VCaP (cell line): ENCODE measurements at regions not wholly inside any gene's neighbourhood (a gene's known extent, or its start where the extent isn't known, plus 50 kb on each side); places are given as distances from the start of the nearest gene placed in this dataset.

Experiments used
- H3K27ac ChIP-seq: fragments of 450-650 bp; 2 replicates; pipeline ENCODE4 v1.5.1; 2017
- TF ChIP-seq, protein P1 (sequence below): fragments of 450-650 bp; conservative IDR thresholded peaks from 2 replicates; pipeline ENCODE4 v1.5.1; 2017; ENCODE audit warnings: mild to moderate bottlenecking, moderate library complexity

GRCh38 chr4:125801373-125801772 lies 486.6 kb downstream of the FAT4 start:
- no peak overlapping the region for H3K27ac ChIP-seq
- TF ChIP-seq, protein P1, sequence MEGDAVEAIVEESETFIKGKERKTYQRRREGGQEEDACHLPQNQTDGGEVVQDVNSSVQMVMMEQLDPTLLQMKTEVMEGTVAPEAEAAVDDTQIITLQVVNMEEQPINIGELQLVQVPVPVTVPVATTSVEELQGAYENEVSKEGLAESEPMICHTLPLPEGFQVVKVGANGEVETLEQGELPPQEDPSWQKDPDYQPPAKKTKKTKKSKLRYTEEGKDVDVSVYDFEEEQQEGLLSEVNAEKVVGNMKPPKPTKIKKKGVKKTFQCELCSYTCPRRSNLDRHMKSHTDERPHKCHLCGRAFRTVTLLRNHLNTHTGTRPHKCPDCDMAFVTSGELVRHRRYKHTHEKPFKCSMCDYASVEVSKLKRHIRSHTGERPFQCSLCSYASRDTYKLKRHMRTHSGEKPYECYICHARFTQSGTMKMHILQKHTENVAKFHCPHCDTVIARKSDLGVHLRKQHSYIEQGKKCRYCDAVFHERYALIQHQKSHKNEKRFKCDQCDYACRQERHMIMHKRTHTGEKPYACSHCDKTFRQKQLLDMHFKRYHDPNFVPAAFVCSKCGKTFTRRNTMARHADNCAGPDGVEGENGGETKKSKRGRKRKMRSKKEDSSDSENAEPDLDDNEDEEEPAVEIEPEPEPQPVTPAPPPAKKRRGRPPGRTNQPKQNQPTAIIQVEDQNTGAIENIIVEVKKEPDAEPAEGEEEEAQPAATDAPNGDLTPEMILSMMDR, result no peak

GRCh38 chr4:125801924-125802323 lies 487.2 kb downstream of the FAT4 start:
- TF ChIP-seq, protein P1, result no peak
- no peak overlapping the region for H3K27ac ChIP-seq

DNA sequence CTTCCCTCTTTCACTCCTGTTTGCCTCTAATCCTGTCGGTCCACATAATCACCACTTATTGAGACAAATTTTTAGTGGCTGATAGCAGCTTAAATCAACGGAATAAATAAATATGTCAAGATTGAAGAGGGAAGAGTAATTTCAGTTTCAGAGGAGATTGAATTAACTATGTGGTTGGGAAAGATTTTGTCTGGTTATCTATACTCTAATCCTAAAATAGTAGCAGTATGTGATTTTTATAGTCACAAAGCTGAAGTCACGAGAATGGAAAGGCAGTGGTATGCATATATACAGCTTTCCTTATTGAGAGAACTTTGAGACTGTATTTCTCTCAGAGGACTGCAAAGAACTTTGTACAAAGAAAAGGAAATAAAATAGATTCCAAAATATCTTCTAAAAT lies 493.3 kb downstream of the FAT4 start:
- TF ChIP-seq, protein P1, result no peak
- H3K27ac ChIP-seq, result no peak overlapping the region

DNA sequence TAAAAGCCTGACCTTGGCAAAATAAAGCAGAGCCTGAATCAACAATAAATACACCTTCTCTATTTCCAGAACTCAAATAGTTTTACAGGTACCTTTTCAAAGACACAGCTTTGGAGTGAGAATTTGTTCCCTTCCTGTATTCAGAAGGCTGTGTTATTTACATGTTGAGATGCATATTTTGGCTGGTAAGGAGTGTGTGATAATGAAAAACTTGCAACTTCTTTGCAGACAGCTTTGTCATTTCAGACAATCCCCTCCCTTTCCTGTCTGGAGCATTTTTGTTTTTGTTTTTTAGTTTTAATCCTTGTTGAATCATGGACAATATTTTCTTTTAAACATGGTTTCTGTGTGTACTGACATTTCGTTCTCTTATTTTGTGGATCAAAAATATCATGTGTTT lies 493.8 kb downstream of the FAT4 start:
- no peak overlapping the region for H3K27ac ChIP-seq

DNA sequence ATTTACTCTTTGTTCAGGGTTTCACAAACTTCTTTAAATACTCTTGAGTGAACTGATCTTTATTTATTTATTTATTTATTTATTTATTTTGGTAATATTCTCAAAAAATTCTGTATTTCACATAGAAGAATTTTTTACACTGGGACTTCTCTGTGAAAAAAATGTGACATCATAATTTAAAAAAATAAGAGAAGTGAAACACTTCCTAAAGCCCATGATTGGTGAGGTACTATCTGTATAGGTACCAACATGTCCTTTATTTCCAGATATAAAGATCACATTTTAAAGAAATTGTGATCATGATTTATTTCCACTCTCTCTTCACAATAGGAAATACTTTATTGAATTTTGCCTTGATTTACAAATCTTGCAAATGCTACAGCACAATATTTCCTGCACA lies 497.1 kb downstream of the FAT4 start:
- no peak overlapping the region for H3K27ac ChIP-seq
- TF ChIP-seq, protein P1, result no peak

More for the DNA sequence above, 493.8 kb downstream of the FAT4 start:
- TF ChIP-seq, protein P1, result no peak

DNA sequence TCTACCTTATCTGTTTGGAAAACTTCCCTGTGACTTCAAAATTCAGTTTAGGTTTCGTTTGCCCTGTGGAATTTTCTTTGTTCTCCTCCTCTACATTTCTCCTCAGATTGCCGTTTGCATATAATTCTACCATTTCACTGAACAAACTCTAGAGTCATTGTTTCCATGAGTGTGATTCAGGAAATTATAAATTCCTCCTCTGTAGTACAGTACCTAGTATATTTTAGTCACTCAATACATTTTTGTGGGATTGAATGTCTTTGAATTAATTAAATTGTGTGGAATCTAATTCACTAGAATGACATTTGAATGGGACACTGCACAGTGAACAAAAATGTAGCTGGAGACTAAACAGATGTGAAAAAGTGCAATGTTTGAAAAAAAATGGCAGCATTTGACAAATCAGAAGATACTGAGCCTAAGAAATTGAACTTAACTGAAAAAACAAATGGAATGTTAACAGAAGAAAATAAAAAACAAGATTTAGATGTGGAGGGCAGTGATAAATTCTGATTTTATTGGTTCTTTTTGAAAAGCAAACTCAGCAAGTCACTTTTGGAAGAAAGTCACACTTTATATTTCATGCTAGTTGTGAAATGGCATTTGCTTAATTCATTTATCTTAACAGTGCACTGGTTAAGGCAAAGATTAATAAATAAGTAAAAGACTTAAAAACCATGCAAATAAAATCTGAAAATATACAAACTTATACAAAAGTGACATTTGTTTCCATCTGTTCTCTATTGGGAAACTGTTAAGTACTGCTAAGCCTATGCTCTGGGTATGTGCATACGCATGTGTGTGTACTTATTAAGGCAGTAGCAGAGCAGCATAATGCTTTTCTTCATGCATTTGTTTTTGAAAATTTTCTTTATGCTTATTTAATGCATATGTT lies 512.3 kb downstream of the FAT4 start:
- TF ChIP-seq, protein P1, result no peak
- no peak overlapping the region for H3K27ac ChIP-seq

GRCh38 chr4:125827696-125828052 lies 512.9 kb downstream of the FAT4 start:
- H3K27ac ChIP-seq, result no peak overlapping the region
- TF ChIP-seq, protein P1, result no peak
